PC-3 (cell line): ENCODE measurements at regions not wholly inside any gene's neighbourhood (a gene's known extent, or its start where the extent isn't known, plus 50 kb on each side); places are given as distances from the start of the nearest gene placed in this dataset.

Source experiments
- ATAC-seq: fragments of 200-7000 bp; cut with Tn5 transposase; 2 replicates; pipeline ENCODE4 v1.9.1; 2020; ENCODE audit warnings: mild to moderate bottlenecking, moderate library complexity
- BruUV-seq: library from RNA; stranded (reverse); fragments of 400-500 nt; replicated peaks from 2 replicates; lab custom pipeline; 2021; lab: Mats Ljungman, UMichigan
- CTCF ChIA-PET: fragments of 300-600 bp; sonication (Branson Sonifier 250); formaldehyde crosslinking; loops from one replicate; lab custom pipeline; 2022; ENCODE audit warnings: antibody characterized with exemption; lab: Charles Lee
- POLR2A ChIA-PET: fragments of 300-600 bp; sonication (Branson Sonifier 250); formaldehyde crosslinking; loops from one replicate; lab custom pipeline; 2022; ENCODE audit warnings: antibody characterized with exemption; ENCODE audit not compliant: unreplicated experiment; lab: Charles Lee
- DNase-seq: peaks from one replicate; pipeline ENCODE4 v3.0.0-alpha.2; 2015
- H2AFZ ChIP-seq: fragments of 300-600 bp; sonication (generic); 2 replicates; pipeline ENCODE4 v1.6.0; 2016; ENCODE audit warnings: antibody characterized with exemption, low read length
- H3F3A ChIP-seq: fragments of 300-600 bp; sonication (generic); one replicate; pipeline ENCODE4 v1.6.0; 2017; ENCODE audit warnings: antibody characterized with exemption, low read length, control low read depth, mild to moderate bottlenecking; ENCODE audit not compliant: unreplicated experiment
- H3K27ac ChIP-seq: fragments of 300-600 bp; sonication (generic); 2 replicates; pipeline ENCODE4 v1.5.1; 2016; ENCODE audit warnings: mild to moderate bottlenecking, low read length
- H3K27me3 ChIP-seq: fragments of 300-600 bp; sonication (generic); 2 replicates; pipeline ENCODE4 v1.6.1; 2016; ENCODE audit warnings: low read length, mixed read lengths
- H3K36me3 ChIP-seq: fragments of 300-600 bp; sonication (generic); 2 replicates; pipeline ENCODE4 v1.6.1; 2016; ENCODE audit warnings: low read depth, mixed run types, low read length, mixed read lengths
- H3K4me1 ChIP-seq: fragments of 300-600 bp; sonication (generic); 2 replicates; pipeline ENCODE4 v1.5.1; 2016; ENCODE audit warnings: low read length; ENCODE audit not compliant: insufficient read depth
- H3K4me2 ChIP-seq: fragments of 300-600 bp; sonication (generic); 2 replicates; pipeline ENCODE4 v1.6.0; 2016; ENCODE audit warnings: low read length
- H3K4me3 ChIP-seq: fragments of 300-600 bp; sonication (generic); 2 replicates; pipeline ENCODE4 v1.5.1; 2016; ENCODE audit warnings: mild to moderate bottlenecking, low read length, mixed read lengths
- H3K79me2 ChIP-seq: fragments of 300-600 bp; sonication (generic); 2 replicates; pipeline ENCODE4 v1.6.1; 2017; ENCODE audit warnings: low read length, mixed read lengths
- H3K9ac ChIP-seq: fragments of 300-600 bp; sonication (generic); 2 replicates; pipeline ENCODE4 v1.6.0; 2016; ENCODE audit warnings: mild to moderate bottlenecking, low read length
- H3K9me2 ChIP-seq: fragments of 300-600 bp; sonication (generic); replicated peaks from 2 replicates; pipeline ENCODE4 v1.6.1; 2016; ENCODE audit warnings: mixed run types, low read length, mixed read lengths
- H3K9me3 ChIP-seq: fragments of 300-600 bp; sonication (generic); 2 replicates; pipeline ENCODE4 v1.6.1; 2016; ENCODE audit warnings: low read length, mixed read lengths
- H4K20me1 ChIP-seq: fragments of 300-600 bp; sonication (generic); 2 replicates; pipeline ENCODE4 v1.6.1; 2016; ENCODE audit warnings: low read length, mixed read lengths
- EZH2 ChIP-seq: fragments of 300-600 bp; sonication (generic); IDR thresholded peaks from one replicate; pipeline ENCODE4 v1.6.1; 2017; ENCODE audit warnings: antibody characterized with exemption, mild to moderate bottlenecking, low read length; ENCODE audit not compliant: unreplicated experiment
- EZH2phosphoT487 ChIP-seq: fragments of 300-600 bp; sonication (generic); IDR thresholded peaks from 2 replicates; pipeline ENCODE4 v1.6.1; 2018; ENCODE audit warnings: mild to moderate bottlenecking, antibody characterized with exemption, low read length, borderline replicate concordance
- intact Hi-C: fragments of 100-400 bp; cut with micrococcal nuclease; formaldehyde crosslinking; loops from 2 replicates; pipeline ENCODE4 v1.9.0; 2023
- TF ChIP-seq, protein P1 (sequence below): fragments of 300-600 bp; sonication (generic); conservative IDR thresholded peaks from 2 replicates; pipeline ENCODE4 v1.5.1; 2017; ENCODE audit warnings: antibody characterized with exemption, low read depth, mild to moderate bottlenecking, low read length

DNA sequence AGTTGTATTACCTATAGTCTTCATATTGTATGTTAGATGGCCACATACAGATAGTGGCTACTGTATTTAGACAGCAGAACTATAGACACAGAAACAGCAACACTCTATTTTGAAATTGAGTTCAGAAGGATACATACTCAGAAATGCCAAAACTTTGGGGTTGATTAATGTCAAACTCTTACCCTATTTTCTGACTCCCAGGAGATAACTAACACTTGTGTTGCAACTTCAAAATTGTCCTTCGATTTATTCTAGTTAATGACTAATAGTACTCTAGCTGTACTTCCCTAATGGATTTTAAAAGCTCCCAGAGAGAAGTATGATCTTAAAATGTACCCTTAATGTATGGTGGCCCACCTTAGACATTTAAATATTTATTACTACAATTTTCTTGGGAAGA lies 229.9 kb upstream of the UGT8 start:
- H3K36me3 ChIP-seq: no peaks in the 10 kb centered on the region
- no peaks in the 10 kb centered on the region for H3K27me3 ChIP-seq
- H3K4me2 ChIP-seq: no peak overlapping the region
- no peak overlapping the region for H3K27ac ChIP-seq
- TF ChIP-seq, protein P1, sequence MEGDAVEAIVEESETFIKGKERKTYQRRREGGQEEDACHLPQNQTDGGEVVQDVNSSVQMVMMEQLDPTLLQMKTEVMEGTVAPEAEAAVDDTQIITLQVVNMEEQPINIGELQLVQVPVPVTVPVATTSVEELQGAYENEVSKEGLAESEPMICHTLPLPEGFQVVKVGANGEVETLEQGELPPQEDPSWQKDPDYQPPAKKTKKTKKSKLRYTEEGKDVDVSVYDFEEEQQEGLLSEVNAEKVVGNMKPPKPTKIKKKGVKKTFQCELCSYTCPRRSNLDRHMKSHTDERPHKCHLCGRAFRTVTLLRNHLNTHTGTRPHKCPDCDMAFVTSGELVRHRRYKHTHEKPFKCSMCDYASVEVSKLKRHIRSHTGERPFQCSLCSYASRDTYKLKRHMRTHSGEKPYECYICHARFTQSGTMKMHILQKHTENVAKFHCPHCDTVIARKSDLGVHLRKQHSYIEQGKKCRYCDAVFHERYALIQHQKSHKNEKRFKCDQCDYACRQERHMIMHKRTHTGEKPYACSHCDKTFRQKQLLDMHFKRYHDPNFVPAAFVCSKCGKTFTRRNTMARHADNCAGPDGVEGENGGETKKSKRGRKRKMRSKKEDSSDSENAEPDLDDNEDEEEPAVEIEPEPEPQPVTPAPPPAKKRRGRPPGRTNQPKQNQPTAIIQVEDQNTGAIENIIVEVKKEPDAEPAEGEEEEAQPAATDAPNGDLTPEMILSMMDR: no peak
- TF ChIP-seq EZH2phosphoT487 (no peak), EZH2 (no peak)
- H3K4me1 ChIP-seq: no peaks in the 10 kb centered on the region
- no peak overlapping the region for H3K4me3 ChIP-seq
- no peaks in the 10 kb centered on the region for H3K79me2 ChIP-seq
- intact Hi-C loops: no loop called here
- BruUV-seq: no TSS peak
- no peak overlapping the region for H3K9ac ChIP-seq
- no peak for ATAC-seq
- CTCF ChIA-PET: no interaction called here
- H3K9me2 ChIP-seq: no peaks in the 10 kb centered on the region
- no peaks in the 10 kb centered on the region for H4K20me1 ChIP-seq
- POLR2A ChIA-PET: no interaction called here
- no peak overlapping the region for H2AFZ ChIP-seq
- no peaks in the 10 kb centered on the region for H3F3A ChIP-seq
- DNase-seq: no peak
- H3K9me3 ChIP-seq: no peaks in the 10 kb centered on the region

DNA sequence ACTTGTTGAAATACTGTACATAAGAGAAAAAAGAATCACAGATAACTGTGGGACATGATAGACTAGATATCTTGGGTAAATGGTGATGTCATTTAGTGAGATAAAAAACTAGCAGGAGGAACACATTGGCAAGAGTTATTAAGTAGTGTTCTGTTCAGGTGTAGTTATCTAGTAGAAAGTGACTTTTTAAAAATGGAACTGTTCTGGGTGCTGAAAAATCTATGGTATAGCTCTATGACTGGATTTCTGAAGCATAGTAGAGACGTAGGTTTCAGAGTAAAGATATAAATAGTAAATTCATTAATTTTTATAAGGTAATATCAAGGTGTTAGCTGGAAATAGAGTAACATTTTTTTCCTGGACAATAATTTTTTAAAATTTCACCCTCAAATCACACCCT lies 225.1 kb upstream of the UGT8 start:
- CTCF ChIA-PET: no interaction called here
- TF ChIP-seq EZH2 (no peak), EZH2phosphoT487 (no peak)
- TF ChIP-seq, protein P1: no peak
- H3K4me1 ChIP-seq: no peaks in the 10 kb centered on the region
- no peak overlapping the region for H3K4me2 ChIP-seq
- POLR2A ChIA-PET: no interaction called here
- DNase-seq (no peak), ATAC-seq (no peak)
- H3K9me2 ChIP-seq: no peaks in the 10 kb centered on the region
- no peak overlapping the region for H3K9ac ChIP-seq
- H3K27ac ChIP-seq: no peak overlapping the region
- H2AFZ ChIP-seq: no peak overlapping the region
- H3K9me3 ChIP-seq: no peaks in the 10 kb centered on the region
- no peaks in the 10 kb centered on the region for H3K79me2 ChIP-seq
- H3F3A ChIP-seq: no peaks in the 10 kb centered on the region
- intact Hi-C loops: loop anchor here (10.0 kb wide), 1 partner anchor 99 kb away; no protein-coding TSS in a partner anchor
- no peaks in the 10 kb centered on the region for H3K27me3 ChIP-seq
- BruUV-seq: no TSS peak
- no peaks in the 10 kb centered on the region for H4K20me1 ChIP-seq
- no peaks in the 10 kb centered on the region for H3K36me3 ChIP-seq
- H3K4me3 ChIP-seq: no peak overlapping the region

DNA sequence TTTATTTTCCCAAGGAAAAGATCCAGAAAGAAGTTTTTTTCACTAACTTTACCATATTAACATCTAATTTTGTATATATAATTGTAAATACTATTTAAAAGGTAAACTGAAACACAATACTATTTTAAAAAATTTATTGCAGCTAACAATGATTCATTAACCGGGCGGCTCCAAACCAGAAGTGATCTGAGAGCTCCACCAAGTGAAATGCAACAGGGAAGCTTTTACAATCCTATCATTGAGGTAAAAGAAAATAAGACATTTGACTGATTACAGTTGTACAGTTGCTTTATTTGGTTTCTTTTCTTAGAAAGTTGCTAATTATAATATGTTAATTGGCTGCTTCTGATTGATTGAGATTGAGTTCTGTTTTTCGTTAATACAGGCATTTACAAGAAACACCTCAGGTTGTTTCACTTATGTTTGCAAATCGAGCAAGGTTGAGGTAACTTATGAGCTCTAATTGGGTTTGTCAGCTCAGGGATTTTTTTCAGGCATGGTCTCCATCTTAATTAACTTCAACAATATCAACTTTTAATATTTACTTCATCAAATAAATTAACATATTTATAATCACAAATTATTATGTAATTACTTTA lies 220.2 kb upstream of the UGT8 start:
- no peak overlapping the region for H2AFZ ChIP-seq
- H3K9ac ChIP-seq: no peak overlapping the region
- intact Hi-C loops: loop anchor here (1.0 to 10.0 kb wide), 5 partner anchors 104 to 596 kb away; no protein-coding TSS in a partner anchor
- no peaks in the 10 kb centered on the region for H3K79me2 ChIP-seq
- no peak overlapping the region for H3K27ac ChIP-seq
- no peaks in the 10 kb centered on the region for H3K36me3 ChIP-seq
- H3K27me3 ChIP-seq: no peaks in the 10 kb centered on the region
- peaks cover 4% of the 10 kb centered on the region; the same call in 1 of the 2 replicates for H3K4me1 ChIP-seq
- POLR2A ChIA-PET: no interaction called here
- TF ChIP-seq, protein P1: peak; percentile 67
- no peak for TF ChIP-seq EZH2phosphoT487
- H3K9me3 ChIP-seq: no peaks in the 10 kb centered on the region
- no TSS peak for BruUV-seq
- DNase-seq (peak; percentile 54), ATAC-seq (peak; percentile 51)
- CTCF ChIA-PET: interaction anchor here (0.5 to 1.1 kb wide), 7 partner anchors 12 to 1151 kb away, joined by 3 to 4 read pairs (median 3); partner anchors contain the start of gene ARSJ
- no peaks in the 10 kb centered on the region for H3F3A ChIP-seq
- H4K20me1 ChIP-seq: no peaks in the 10 kb centered on the region
- no peaks in the 10 kb centered on the region for H3K9me2 ChIP-seq
- no peak overlapping the region for H3K4me2 ChIP-seq
- no peak overlapping the region for H3K4me3 ChIP-seq
